GM19043 (cell line): ENCODE measurements at regions not wholly inside any gene's neighbourhood (a gene's known extent, or its start where the extent isn't known, plus 50 kb on each side); places are given as distances from the start of the nearest gene placed in this dataset.
"Not testable (repeated sequence)": the region's sequence is repeated elsewhere in the genome, so short reads cannot be mapped to it uniquely, and the experiment has no call there.

ENCODE experiments used
- ATAC-seq: cut with Tn5 transposase; IDR thresholded peaks from one replicate; pipeline ENCODE4 v1.9.1; 2021; ENCODE audit warnings: low read depth; ENCODE audit not compliant: unreplicated experiment

DNA sequence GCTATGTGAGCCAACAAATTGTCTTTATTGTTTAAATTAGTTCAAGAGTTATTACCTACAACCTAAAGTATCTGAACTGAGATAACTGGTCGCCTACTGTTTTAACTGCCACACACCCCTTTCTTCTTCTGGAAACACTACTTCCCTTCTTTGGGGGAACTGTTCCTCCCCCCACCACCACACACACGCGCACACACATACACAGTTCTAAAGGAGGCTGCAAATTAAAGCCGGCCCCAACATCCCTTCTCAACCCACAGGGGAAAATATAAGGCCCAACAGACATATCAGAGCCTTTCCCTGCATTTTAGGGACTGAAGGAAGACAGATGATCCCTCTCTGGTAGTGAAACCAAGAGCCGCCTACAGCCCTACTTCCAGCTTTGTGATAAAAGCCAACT, 348.0 kb upstream of the JARID2 start:
- ATAC-seq: no peak

DNA sequence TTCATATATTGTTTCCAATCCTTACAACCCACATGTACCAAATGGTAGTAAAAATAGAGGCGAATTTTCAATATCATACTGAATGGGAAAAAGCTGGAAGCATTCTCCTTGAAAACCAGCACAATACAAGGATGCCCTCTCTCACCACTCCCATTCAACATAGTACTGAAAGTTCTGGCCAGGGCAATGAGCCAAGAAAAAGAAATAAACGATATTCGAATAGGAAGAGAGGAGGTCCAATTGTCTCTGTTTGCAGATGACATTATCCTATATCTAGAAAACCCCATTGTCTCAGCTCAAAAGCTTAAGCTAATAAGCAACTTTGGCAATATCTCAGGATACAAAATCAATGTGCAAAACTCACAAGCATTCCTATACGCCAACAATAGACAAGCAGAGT, 346.4 kb upstream of the JARID2 start:
- not testable (repeated sequence) for ATAC-seq

DNA sequence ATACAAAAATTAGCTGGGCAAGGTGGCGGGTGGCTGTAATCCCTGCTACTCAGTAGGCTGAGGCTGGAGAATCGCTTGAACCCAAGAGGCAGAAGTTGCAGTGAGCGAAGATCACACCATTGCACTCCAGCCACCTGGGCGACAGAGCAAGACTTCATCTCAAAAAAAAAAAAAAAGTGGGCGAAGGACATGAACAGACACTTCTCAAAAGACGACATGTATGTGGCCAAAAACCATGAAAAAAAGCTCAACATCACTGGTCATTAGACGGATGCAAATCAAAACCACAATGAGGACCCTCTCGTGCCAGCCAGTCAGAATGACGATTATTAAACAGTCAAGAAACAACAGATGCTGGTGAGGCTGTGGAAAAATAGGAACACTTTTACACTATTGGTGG, 344.9 kb upstream of the JARID2 start:
- no peak for ATAC-seq

DNA sequence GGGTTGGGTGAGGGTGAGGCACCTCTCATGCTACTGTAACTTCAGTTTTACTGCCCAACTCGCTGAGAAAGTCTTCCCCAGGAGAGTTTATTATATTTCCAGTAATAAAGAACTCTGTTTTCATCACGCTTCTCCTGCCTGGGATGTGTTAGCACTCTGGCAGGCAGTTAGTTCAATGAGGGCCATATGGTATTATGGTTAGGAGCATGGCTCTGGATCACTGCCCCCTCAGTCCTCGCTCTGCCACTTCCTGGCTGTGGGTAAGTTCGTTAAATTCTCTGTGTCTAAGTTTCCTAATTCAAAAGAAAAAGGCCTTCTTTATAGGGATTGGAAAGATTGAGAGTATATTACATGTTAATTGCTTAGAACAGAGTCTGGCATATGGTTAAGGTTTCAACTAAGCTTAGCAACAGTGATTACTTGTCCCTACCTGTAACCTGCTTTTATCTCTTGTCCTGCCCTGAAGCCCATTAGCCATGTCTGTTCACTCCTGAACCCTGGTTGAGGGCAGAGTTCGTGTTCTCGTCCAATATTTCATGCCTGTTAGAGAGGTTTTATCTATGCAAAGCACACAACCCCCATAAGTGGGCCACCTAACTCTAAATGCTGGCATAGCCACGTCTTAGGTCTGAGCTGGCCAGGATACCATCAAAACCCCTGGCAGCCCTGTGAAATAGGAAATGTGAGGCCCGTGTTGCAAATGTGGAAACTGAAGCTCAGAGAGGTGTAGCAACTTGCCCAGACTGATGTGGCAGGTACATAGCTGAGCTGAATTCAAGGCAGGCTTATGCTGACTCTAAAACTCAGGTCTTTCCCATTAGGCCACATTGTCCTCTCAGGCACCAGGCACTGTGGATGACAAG, 342.5 kb upstream of the JARID2 start:
- no peak for ATAC-seq

DNA sequence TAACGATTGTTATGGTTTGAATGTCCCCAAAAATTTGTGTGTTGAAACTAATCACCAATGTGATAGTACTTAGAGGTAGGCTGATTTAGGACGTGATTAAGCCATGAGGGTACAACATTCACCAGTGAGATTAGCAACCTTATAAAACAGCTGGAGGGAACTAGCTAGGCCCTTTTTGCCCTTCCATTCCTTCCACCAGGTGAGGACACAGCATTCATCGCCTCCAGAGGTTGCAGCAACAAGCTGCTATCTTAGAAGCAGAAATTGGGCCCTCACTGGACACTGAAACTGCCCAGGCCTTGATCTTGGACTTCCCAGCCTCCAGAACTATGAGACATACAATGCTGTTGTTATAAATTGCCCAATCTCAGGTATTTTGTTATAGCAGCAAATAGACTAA, 340.7 kb upstream of the JARID2 start:
- no peak for ATAC-seq

DNA sequence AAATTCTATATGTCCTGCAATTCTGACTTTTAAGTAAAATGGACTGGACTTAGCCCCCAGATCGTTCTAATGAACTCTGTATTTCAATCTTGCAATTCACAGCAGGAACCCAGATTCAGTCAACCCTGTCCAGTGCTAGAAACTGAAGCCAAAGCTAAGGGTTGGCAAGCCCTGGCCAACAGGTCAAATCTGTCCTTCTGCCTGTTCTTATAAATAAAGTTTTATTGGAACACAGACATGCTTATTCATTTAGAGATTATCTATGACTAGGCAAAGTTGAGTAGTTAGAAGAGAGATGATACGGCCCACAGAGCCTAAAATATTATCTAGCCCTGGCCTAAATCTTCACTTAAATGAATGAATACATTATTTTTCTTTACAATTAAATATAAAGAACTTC, 339.2 kb upstream of the JARID2 start:
- ATAC-seq: no peak

DNA sequence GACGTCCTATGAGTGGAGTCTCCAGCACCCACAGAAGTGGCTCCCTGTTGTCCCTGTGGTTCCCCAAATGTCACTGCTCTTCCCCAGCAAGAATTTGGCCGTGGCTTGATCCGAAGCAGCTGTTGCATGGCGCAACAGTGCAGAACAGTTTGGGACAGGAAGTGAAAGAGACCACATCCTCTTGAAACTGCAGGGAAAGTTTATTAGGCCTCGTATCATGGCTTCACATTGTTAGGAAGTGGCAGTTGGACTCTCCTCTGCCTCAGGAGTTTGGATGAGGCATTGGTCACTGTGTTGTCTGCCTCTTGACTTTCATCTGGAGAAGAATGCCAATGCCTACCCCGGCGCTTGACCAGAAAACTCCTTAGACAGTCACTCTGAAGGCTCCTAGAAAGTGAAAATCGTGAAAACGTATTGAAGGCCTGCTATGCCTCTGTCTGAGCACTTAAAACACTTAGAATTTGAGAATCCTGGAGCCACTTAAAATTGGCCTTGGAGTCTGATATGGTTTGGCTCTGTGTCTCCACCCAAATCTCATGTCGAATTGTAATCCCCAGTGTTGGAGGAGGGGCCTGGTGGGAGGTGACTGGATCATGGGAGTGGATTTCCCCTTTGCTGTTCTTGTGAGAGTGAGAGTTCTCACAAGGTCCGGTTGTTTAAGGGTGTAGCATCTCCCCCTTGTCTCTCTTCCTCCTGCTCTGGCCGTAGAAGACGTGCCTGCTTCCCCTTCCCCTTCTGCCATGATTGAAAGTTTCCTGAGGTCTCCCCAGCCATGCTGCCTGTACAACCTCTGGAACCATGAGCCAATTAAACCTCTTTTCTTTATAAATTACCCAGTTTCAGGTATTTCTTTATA, 334.9 kb upstream of the JARID2 start:
- peak; percentile 84 for ATAC-seq

DNA sequence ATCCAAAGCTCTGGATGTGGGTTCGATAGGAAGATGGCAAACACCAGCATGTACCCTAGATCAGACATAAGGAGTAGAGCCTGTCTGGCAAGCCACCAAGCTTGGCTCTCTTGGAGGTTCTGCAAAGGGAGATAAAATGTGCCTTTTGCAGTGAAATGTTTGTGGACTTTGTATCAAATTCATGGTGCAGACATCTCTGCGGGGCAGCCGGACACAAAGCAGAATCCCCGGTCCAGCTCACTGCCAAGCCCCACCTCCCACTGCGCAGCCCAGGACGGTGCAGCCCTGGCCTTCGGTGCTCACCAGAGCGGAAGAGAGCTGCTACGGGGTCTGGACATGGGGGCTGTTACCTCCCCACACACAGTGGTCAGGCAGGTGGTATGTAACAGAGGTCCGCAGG, 333.6 kb upstream of the JARID2 start:
- no peak for ATAC-seq

DNA sequence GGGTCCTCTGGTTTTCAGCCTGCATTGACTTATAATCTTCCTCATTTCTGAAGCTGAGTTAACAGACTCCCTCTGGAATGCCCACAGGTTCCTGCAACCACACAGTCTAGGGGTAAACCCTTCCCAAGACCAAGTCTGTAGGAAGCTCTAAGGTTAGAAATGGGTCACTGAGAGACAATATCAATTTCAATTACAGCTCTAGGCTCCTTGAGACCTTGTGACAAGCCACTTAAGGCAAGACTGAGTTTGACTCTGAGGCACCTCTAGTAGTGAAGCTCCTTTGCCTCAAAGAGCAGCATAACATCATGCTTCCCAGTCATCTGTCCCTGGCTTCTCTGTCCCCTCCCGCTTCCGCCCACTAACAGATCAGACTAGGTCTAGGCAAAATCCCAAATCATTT, 333.2 kb upstream of the JARID2 start:
- no peak for ATAC-seq

DNA sequence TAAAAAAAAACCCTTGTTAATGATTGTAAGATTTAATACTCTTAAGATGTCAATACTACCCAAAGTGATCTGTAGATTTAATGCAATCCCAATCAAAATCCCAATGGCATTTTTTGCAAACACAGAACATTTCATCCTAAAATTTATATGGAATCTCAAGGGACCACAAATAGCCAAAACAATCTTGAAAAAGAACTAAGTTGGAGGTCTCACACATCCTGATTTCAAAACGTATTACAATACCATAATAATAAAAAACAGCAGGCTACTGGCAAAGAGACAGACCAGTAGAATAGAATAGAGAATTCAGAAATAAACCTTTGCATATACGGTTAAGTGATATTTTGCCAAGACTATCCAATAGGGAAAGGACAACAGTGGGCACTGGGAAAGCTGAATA, 331.9 kb upstream of the JARID2 start:
- no peak for ATAC-seq

DNA sequence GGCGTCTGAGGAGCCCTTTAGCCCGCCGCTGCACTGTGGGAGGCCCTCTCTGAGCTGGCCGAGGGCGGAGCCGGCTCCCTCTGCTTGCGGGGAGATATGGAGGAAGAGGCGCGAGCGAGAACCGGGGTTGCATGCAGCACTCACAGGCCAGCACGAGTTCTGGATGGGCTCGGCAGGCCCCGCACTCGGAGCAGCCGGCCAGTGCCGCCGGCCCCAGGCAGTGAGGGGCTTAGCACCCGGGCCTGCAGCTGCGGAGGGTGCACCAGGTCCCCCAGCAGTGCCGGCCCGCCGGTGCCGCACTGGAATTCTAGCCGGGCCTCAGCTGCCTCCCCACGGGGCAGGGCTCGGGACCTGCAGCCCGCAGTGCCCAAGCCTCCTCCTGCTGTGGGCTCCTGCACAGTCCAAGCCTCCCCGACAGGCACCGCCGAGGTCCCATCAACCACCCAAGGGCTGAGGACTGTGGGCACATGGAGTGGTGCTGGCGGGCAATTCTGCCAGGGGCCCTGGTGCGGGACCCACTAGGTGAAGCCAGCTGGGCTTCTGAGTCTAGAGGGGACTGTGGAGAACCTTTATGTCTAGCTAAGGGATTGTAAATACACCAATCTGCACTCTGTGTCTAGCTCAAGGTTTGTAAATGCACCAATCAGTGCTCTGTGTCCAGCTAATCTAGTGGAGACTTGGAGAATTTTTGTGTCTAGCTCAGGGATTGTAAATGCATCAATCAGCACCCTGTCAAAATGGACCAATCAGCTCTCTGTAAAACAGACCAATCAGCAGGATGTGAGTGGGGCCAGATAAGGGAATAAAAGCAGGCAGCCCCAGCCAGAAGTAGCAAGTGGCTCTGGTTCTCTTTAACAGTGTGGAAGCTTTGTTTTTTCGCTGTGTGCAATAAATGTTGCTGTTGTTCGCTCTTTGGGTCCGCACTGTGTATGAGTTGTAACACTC, 329.7 kb upstream of the JARID2 start:
- ATAC-seq: no peak

DNA sequence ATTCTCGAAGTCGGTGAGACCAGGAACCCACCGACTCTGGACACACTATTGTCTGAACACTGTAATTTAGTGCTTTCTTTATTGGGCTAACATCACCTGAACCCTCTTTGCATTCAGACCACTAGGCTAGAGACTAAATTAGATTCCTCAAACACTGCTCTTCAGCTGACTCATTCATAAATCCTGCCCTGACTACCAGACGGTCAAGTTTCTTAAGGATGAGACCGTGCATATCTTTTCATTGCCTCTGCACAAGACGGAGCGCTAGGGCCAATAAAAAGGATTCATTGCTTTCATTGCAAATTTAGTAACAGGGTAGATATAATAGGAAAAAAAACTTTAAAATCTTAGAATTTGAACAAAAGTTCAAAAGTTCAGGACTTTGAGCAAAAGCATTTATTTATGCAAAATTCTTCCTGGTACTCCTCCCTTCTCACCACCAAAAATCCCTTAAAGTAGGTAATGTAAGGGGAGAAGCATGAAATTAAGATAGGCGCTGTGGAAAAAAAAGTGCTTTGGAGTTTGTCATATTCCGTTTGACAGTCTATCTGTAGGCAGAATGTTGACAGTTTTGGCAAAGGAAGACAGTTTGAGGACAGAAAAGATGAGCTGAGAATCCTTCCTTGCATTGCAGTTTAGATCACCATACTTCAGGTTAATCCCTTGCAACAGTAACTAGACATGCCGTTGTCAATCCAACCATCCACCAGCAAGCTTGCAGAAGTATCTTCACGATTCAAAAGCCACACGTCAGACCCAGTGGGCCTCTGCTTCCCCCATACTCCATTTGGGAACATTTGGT, 328.6 kb upstream of the JARID2 start:
- no peak for ATAC-seq

DNA sequence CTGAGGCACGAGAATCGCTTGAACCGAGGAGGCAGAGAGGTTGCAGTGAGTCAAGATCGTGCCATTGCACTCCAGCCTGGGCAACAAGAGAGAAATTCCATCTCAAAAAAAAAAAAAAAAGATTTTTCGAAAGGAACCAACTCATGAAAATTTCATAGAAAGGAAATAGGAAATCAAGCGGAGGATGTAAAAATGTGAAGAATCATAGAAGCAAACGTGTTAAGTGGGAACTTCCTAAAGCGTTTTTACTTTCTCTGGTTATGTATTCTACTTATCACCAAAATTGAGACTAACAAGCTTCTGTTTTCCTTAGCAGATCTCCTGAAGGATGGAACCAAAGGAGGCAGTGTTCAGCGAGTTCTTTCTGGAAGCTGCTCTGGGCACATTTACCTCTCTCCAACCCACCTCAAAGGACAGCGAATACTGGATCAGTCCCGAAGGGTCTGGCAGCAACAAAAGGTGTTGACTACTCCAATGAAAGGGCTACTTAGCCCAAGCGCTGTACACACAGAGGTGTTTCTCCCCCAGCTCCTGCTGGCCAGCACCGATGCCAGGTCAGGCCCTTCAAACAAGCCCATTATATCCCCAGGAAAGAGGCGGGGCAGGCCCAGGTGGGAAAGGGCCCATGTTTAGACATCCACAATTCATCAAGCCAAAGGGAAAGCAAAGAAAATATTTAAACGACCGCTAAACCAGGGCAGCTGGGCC, 327.5 kb upstream of the JARID2 start:
- no peak for ATAC-seq

DNA sequence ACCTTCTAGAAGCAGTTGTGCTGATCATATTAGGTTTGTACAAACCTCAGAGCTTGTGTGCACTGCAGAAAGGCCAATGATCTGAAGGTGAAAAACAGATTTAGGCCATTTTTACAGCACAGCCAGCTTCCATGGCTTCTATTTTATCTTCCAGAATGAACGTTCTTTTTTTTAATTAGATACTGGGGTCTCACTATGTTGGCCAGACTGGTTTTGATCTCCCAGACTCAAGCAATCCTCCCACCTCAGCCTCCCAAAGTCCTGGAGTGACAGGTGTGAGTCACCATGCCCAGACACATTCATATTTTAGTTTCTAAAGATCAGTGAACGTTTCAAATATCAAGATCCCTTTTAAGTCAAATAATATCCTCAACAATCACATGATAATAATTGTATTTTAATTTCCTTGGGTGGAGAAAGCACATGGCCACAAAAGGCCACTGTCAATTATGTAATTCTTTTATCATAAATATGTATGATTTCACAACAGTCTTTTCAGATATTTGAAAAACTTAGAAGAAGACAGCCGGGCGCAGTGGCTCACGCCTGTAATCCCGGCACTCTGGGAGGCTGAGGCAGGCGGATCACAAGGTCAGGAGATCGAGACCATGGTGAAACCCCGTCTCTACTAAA, 326.7 kb upstream of the JARID2 start:
- ATAC-seq: no peak

DNA sequence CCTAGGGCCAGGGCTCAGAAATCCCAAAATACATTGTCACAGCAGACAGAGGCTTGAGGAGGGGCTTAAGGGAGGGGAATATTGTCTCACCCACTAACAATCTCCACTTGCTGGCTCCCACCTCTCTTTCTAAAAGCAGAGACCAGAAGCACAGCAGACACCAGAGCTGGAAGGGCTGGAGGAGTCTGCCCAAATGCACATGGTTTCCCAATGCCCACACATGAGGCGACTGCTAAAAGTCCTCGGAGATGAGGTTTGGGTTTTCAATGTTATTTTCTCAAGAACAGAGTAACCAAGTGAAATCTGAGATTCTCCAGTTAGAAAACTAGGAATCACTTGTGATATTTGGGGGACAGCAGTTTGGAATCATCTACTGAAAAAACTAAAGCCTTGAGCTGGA, 325.6 kb upstream of the JARID2 start:
- ATAC-seq: no peak

DNA sequence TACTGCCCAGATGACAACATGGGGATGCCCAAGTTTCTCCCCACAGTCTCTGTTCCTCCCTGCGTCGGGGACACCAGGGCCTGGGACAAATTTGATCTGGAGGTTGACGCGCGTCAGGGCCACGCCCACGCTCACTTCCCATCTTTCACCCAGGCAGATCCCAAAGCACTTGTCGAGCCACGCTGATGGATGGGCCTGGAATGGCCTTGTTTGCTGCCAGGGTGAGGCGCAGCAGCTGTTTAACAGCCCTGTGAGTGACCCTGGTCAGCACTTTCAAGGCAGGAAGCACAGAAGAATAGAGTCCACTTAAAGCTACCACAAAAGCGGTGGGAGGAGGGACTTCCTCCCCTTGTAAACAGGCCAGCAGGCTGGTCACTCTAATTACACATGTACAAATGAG, 324.7 kb upstream of the JARID2 start:
- ATAC-seq: no peak

DNA sequence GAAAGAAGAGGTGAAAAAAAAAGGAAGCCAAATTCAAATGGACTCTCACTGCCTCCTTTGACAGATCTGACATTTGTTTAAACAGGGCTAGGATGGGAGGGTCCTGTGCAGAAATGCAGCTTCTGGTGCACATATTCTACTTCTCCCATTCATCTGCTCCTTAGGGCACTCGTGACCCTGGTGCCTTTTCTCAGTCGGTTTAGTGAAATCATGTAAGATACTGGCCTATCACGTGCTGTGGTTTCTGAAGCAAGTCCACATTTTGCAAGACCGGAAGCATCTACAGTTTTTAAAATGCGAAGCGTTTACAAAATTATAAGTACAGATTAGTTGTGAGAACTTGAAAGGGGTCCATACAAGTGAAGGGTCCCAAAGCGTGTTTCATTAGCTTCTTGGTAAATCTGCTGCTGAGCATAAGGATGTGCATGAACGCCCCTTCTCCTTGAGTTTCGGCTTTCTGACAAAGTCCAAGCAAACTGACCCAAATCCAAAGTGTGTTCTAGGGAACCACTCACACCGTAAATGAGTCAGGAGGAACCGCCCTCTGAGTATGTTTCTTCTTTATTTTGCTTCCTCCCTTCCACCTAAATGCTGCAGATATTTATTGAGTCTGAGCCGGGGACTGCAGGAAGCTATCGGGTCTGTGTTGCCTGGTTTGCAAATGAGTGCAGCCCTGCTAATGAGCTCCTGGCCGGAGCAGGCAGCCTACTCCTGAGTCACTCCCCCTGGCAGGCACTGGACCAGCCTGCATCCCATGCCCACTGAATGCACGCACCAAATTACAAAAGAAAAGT, 323.8 kb upstream of the JARID2 start:
- no peak for ATAC-seq
